Aorta (tissue), 5 donors: ENCODE measurements at regions not wholly inside any gene's neighbourhood (a gene's known extent, or its start where the extent isn't known, plus 50 kb on each side); places are given as distances from the start of the nearest gene placed in this dataset.
"Not testable (repeated sequence)": the region's sequence is repeated elsewhere in the genome, so short reads cannot be mapped to it uniquely, and the experiment has no call there.

Source experiments
- ATAC-seq: fragments of 200-7000 bp; cut with Tn5 transposase; one replicate; pipeline ENCODE4 v1.9.1; 2022; ENCODE audit warnings: moderate library complexity; ENCODE audit not compliant: low FRiP score
- DNase-seq, 2 donors: peaks; one replicate each; pipeline ENCODE4 v3.0.0-alpha.2; 2020
- H3K27ac ChIP-seq, 2 donors: one replicate each; pipeline ENCODE4 v1.5.1; 2013; ENCODE audit warnings: low read length in 2 of 2, mild to moderate bottlenecking in 2 of 2, moderate library complexity in 2 of 2, control low read depth in 1 of 2, inconsistent platforms in 1 of 2, low read depth in 1 of 2
- H3K27me3 ChIP-seq, 2 donors: one replicate each; pipeline ENCODE4 v1.6.1; 2013; ENCODE audit warnings: control low read depth in 1 of 2, low read length in 1 of 2, mild to moderate bottlenecking in 1 of 2, moderate library complexity in 1 of 2; ENCODE audit not compliant: insufficient read depth in 2 of 2, control insufficient read depth in 1 of 2
- H3K36me3 ChIP-seq, 2 donors: one replicate each; pipeline ENCODE4 v1.6.1; 2013; ENCODE audit warnings: control low read depth in 1 of 2, low read length in 1 of 2, mild to moderate bottlenecking in 1 of 2; ENCODE audit not compliant: insufficient read depth in 2 of 2, control insufficient read depth in 1 of 2
- H3K4me1 ChIP-seq, 2 donors: one replicate each; pipeline ENCODE4 v1.6.1; 2013; ENCODE audit warnings: low read length in 2 of 2, control low read depth in 1 of 2, mild to moderate bottlenecking in 1 of 2, moderate library complexity in 1 of 2; ENCODE audit not compliant: insufficient read depth in 2 of 2, control insufficient read depth in 1 of 2
- H3K4me3 ChIP-seq, 2 donors: one replicate each; pipeline ENCODE4 v1.5.1; 2013; ENCODE audit warnings: low read length in 2 of 2, control low read depth in 1 of 2, mild to moderate bottlenecking in 1 of 2
- H3K9me3 ChIP-seq: one replicate; pipeline ENCODE4 v1.6.1; 2013; ENCODE audit warnings: mild to moderate bottlenecking, low read length; ENCODE audit not compliant: control insufficient read depth
- WGBS, 2 donors: extraction: QIAGEN DNeasy Blood & Tissue Kit; methylation state at CpG; one replicate each; pipeline ENCODE4 v1.1.7; 2013; 5-methylcytosine and 5-hydroxymethylcytosine counted together
- intact Hi-C, 2 donors: fragments of 100-400 bp; cut with DNase I; formaldehyde crosslinking; loops; one replicate each; pipeline versions ENCODE4 v1.14.2 to v1.15.0; 2022
- donor health status: healthy with polysubstance abuse.
- donor health status: Bipolar disorder and iron deficiency.
- donor health status: DM: no; HTN: no; CAD: no.
- donor health status: DM: no; HTN: no; CAD: no.
- donor health status: DM: yes; HTN: yes; CAD: no.

GRCh38 chr7:3159926-3160325, 116.3 kb upstream of the CARD11 start:
- H3K4me1 ChIP-seq, H3K9me3 ChIP-seq, H3K27me3 ChIP-seq, H3K27ac ChIP-seq, H3K36me3 ChIP-seq, DNase-seq, H3K4me3 ChIP-seq, ATAC-seq: not testable (repeated sequence)
- 87% methylated on average over 5 of the region's 5 CpGs for WGBS, 2 donors
- intact Hi-C loops, result loop anchor here (5.0 kb wide), 2 partner anchors 273 to 278 kb away; no protein-coding TSS in a partner anchor

- intact Hi-C loops, result no loop called here
- WGBS, 2 donors, result 80 to 98% methylated on average over 2 of the region's 2 CpGs
- no peak for ATAC-seq
Measured at GRCh38 chr7:3162289-3162688, 118.6 kb upstream of the CARD11 start.

GRCh38 chr7:3162798-3163197, 119.1 kb upstream of the CARD11 start:
- DNase-seq, H3K4me3 ChIP-seq, intact Hi-C loops, H3K9me3 ChIP-seq, H3K36me3 ChIP-seq, H3K4me1 ChIP-seq, H3K27me3 ChIP-seq, ATAC-seq, H3K27ac ChIP-seq: not testable (repeated sequence)
- WGBS, 2 donors, result 84 to 98% methylated on average over 4 of the region's 4 CpGs

More at GRCh38 chr7:3162289-3162688, 118.6 kb upstream of the CARD11 start:
- Histone ChIP-seq H3K9me3 (no peaks in the 10 kb centered on the region), H3K4me3 (no peak overlapping the region), H3K27me3 (no peaks in the 10 kb centered on the region), H3K4me1 (no peaks in the 10 kb centered on the region), H3K27ac (no peak overlapping the region), H3K36me3 (no peaks in the 10 kb centered on the region)
- peak in 1 of 2 donors; percentile 38 for DNase-seq

DNA sequence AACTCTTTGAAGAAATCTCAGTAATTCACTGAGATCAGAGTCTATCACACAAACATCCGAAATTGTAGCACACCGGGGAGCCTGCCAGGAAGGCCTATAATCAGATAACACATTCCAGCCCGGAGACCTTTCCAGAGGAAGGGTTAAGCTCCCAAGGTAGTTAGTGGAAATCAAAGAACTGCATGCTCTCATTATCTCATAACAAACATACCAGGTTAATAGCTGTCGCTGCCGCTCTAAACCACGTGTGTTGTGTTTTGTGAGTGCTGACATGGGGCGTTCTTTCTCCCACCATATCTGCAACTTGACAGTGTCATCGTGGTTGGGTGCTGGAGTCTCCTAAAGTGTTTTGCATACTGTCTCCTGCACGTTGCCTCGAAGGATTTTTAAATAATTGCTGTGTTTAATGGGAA, 120.7 kb upstream of the CARD11 start:
- peak in 1 of 2 donors; percentile 7 for DNase-seq
- Histone ChIP-seq H3K9me3 (no peaks in the 10 kb centered on the region), H3K36me3 (no peaks in the 10 kb centered on the region), H3K27ac (no peak overlapping the region), H3K4me3 (no peak overlapping the region), H3K27me3 (no peaks in the 10 kb centered on the region), H3K4me1 (no peaks in the 10 kb centered on the region)
- 61 to 74% methylated on average over 10 of the region's 10 CpGs for WGBS, 2 donors
- ATAC-seq, result no peak
- intact Hi-C loops, result no loop called here

- DNase-seq, result peak in 1 of 2 donors; percentile 22
- no peaks in the 10 kb centered on the region for H3K4me1 ChIP-seq
- WGBS, 2 donors, result 89 to 96% methylated on average over 21 of the region's 21 CpGs
- H3K27ac ChIP-seq, result no peak overlapping the region
- no peaks in the 10 kb centered on the region for H3K36me3 ChIP-seq
- no peaks in the 10 kb centered on the region for H3K27me3 ChIP-seq
- H3K4me3 ChIP-seq, result no peak overlapping the region
- intact Hi-C loops, result no loop called here
- ATAC-seq, result no peak
- H3K9me3 ChIP-seq, result no peaks in the 10 kb centered on the region
Measured at GRCh38 chr7:3165681-3166580, 122.3 kb upstream of the CARD11 start.

DNA sequence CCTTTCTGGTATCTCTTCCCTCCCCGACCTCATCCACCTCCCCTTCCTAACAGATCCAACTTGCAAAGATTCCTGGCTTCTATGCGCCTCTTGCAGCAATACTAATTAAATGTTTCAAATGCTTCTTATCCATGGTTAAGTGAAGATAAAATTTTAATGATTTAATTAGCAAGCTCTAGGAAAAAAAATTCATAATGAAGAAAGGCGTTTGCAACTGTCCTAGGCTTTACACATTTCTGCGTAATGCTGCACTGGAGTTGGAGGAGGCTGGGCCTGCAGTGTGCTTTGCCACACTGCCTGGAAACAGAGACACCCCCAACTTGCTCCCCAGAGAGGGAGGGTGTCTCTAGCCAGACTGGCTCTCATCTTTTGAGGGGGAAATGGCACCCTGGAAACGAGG, 123.9 kb upstream of the CARD11 start:
- no peaks in the 10 kb centered on the region for H3K27me3 ChIP-seq
- H3K9me3 ChIP-seq, result no peaks in the 10 kb centered on the region
- DNase-seq (no peak), ATAC-seq (no peak)
- H3K4me1 ChIP-seq, result no peaks in the 10 kb centered on the region
- WGBS, 2 donors, result 90 to 93% methylated on average over 5 of the region's 5 CpGs
- H3K27ac ChIP-seq, result no peak overlapping the region
- H3K4me3 ChIP-seq, result no peak overlapping the region
- intact Hi-C loops, result no loop called here
- no peaks in the 10 kb centered on the region for H3K36me3 ChIP-seq

- H3K36me3 ChIP-seq, result no peaks in the 10 kb centered on the region
- intact Hi-C loops, result no loop called here
- ATAC-seq (no peak), DNase-seq (peak in 1 of 2 donors; percentile 29)
- 31 to 33% methylated on average over 12 of the region's 12 CpGs for WGBS, 2 donors
- H3K4me3 ChIP-seq, result no peak overlapping the region
- no peaks in the 10 kb centered on the region for H3K27me3 ChIP-seq
- no peaks in the 10 kb centered on the region for H3K9me3 ChIP-seq
- no peaks in the 10 kb centered on the region for H3K4me1 ChIP-seq
- no peak overlapping the region for H3K27ac ChIP-seq
Measured at GRCh38 chr7:3168370-3168769, 124.7 kb upstream of the CARD11 start.

DNA sequence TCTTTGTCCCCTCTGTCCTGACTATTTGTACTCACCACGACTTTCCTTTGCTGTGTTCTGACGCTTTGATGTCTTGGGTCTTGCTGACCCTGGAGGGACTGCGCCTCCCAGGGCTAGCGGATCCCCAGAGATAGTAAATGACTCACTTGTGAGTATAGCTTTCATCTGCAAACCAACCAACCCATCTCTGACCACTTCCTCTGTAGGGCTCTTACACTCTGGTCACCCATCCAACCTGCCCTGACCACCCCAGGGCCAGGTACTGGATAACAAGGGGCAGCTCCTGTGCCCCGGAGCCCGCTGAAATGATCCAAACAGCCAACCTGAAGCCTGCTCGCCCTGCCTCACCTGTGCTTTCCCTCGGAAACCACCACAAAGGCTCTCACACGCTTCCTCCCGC, 125.2 kb upstream of the CARD11 start:
- Histone ChIP-seq H3K4me3 (no peak overlapping the region), H3K4me1 (no peaks in the 10 kb centered on the region), H3K9me3 (no peaks in the 10 kb centered on the region), H3K36me3 (no peaks in the 10 kb centered on the region), H3K27me3 (no peaks in the 10 kb centered on the region), H3K27ac (no peak overlapping the region)
- 96% methylated on average over 10 of the region's 10 CpGs for WGBS, 2 donors
- peak in 1 of 2 donors; percentile 5 for DNase-seq
- intact Hi-C loops, result no loop called here
- ATAC-seq, result no peak

DNA sequence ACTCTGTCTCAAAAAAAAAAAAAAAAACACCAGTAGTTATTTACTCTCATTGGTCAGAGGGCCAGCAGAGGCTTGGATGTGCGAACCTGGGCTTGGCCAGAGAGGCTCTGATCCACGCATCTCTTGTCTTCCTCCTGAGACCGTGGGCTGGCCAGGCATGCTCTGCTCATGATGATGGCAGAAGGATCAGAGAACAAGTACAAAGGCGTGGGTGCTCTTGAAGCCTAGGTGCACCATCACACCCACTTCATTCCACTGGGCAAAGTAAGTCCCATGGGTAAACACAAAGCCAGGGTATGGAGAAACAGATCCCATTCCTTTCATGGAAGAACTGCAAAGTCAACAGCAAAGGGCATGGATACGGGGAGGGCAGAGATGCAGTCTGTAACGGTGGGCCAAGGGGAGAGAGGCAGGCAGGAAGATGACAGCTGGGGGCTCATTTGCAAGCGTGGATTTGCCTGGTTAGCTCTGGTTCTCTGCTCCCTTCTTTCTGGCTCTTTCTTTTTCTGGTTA, 128.2 kb upstream of the SDK1 start:
- Histone ChIP-seq H3K36me3 (no peaks in the 10 kb centered on the region), H3K27me3 (no peaks in the 10 kb centered on the region), H3K4me1 (no peaks in the 10 kb centered on the region), H3K4me3 (no peak overlapping the region), H3K27ac (no peak overlapping the region), H3K9me3 (no peaks in the 10 kb centered on the region)
- 92 to 93% methylated on average over 7 of the region's 7 CpGs for WGBS, 2 donors
- DNase-seq, result peak in 1 of 2 donors; percentile 18
- intact Hi-C loops, result no loop called here
- no peak for ATAC-seq
